Cardiac muscle cell (in vitro differentiated cells and primary cell): ENCODE measurements at regions not wholly inside any gene's neighbourhood (a gene's known extent, or its start where the extent isn't known, plus 50 kb on each side); places are given as distances from the start of the nearest gene placed in this dataset.

Experiments used
- DNase-seq, 2 donors: peaks; one replicate each; pipeline versions ENCODE4 v3.0.0 to v3.0.0-alpha.2; 2010 to 2017; ENCODE audit warnings: low read depth in 1 of 2, low spot score in 1 of 2
- H3K27ac ChIP-seq: fragments of 200-600 bp; sonication (generic); 2 replicates; pipeline ENCODE4 v1.5.1; 2016
- H3K27me3 ChIP-seq: fragments of 200-600 bp; sonication (generic); 2 replicates; pipeline ENCODE4 v1.6.0; 2016; ENCODE audit warnings: control low read depth
- H3K36me3 ChIP-seq: fragments of 200-600 bp; sonication (generic); 2 replicates; pipeline ENCODE4 v1.5.1; 2016; ENCODE audit warnings: control low read depth
- H3K4me1 ChIP-seq: fragments of 200-600 bp; sonication (generic); 2 replicates; pipeline ENCODE4 v1.8.1; 2017; ENCODE audit warnings: low read depth, mild to moderate bottlenecking, mixed run types
- H3K4me3 ChIP-seq: fragments of 200-600 bp; sonication (generic); 2 replicates; pipeline ENCODE4 v1.5.1; 2016; ENCODE audit warnings: mild to moderate bottlenecking
- H3K9me3 ChIP-seq: fragments of 200-600 bp; sonication (generic); 2 replicates; pipeline ENCODE4 v1.5.1; 2017; ENCODE audit warnings: low read depth, mild to moderate bottlenecking, control low read depth
- CTCF ChIP-seq: IDR thresholded peaks from 2 replicates; pipeline ENCODE4 v1.5.1; 2012; ENCODE audit warnings: low read depth, mild to moderate bottlenecking, low read length

- DNase-seq: no peak
- H3K9me3 ChIP-seq: no peaks in the 10 kb centered on the region
- no peaks in the 10 kb centered on the region for H3K36me3 ChIP-seq
- H3K4me3 ChIP-seq: no peak overlapping the region
- no peaks in the 10 kb centered on the region for H3K4me1 ChIP-seq
- TF ChIP-seq CTCF: no peak
- no peaks in the 10 kb centered on the region for H3K27me3 ChIP-seq
- H3K27ac ChIP-seq: no peak overlapping the region
Measured at GRCh38 chr9:29798599-29798998, 2225.3 kb upstream of the C9orf72 start.

GRCh38 chr9:29799227-29799626 is 2225.9 kb upstream of the C9orf72 start:
- no peak overlapping the region for H3K4me3 ChIP-seq
- H3K9me3 ChIP-seq: no peaks in the 10 kb centered on the region
- TF ChIP-seq CTCF: no peak
- no peak overlapping the region for H3K27ac ChIP-seq
- H3K36me3 ChIP-seq: no peaks in the 10 kb centered on the region
- DNase-seq: no peak
- no peaks in the 10 kb centered on the region for H3K4me1 ChIP-seq
- H3K27me3 ChIP-seq: no peaks in the 10 kb centered on the region

- H3K9me3 ChIP-seq: no peaks in the 10 kb centered on the region
- no peak for DNase-seq
- no peaks in the 10 kb centered on the region for H3K36me3 ChIP-seq
- H3K27ac ChIP-seq: no peak overlapping the region
- no peak overlapping the region for H3K4me3 ChIP-seq
- no peaks in the 10 kb centered on the region for H3K27me3 ChIP-seq
- no peak for TF ChIP-seq CTCF
- no peaks in the 10 kb centered on the region for H3K4me1 ChIP-seq
Measured at GRCh38 chr9:29800821-29801220, 2227.5 kb upstream of the C9orf72 start.

GRCh38 chr9:29802454-29802853 is 2229.2 kb upstream of the C9orf72 start:
- no peaks in the 10 kb centered on the region for H3K36me3 ChIP-seq
- H3K27ac ChIP-seq: no peak overlapping the region
- no peaks in the 10 kb centered on the region for H3K9me3 ChIP-seq
- H3K4me1 ChIP-seq: no peaks in the 10 kb centered on the region
- no peak for DNase-seq
- no peaks in the 10 kb centered on the region for H3K27me3 ChIP-seq
- no peak for TF ChIP-seq CTCF
- H3K4me3 ChIP-seq: no peak overlapping the region

GRCh38 chr9:29806937-29807618 is 2233.8 kb upstream of the C9orf72 start:
- Histone ChIP-seq H3K9me3 (no peaks in the 10 kb centered on the region), H3K27ac (no peak overlapping the region), H3K27me3 (no peaks in the 10 kb centered on the region), H3K4me3 (no peak overlapping the region), H3K4me1 (no peaks in the 10 kb centered on the region), H3K36me3 (no peaks in the 10 kb centered on the region)
- no peak for DNase-seq
- TF ChIP-seq CTCF: no peak
